KMS-11 (cell line): ENCODE measurements at regions not wholly inside any gene's neighbourhood (a gene's known extent, or its start where the extent isn't known, plus 50 kb on each side); places are given as distances from the start of the nearest gene placed in this dataset.

Source experiments
- H2AFZ ChIP-seq: fragments of 200-600 bp; sonication (generic); 2 replicates; pipeline ENCODE4 v1.6.1; 2016; ENCODE audit warnings: antibody characterized with exemption, mixed run types, low read depth
- H3K27ac ChIP-seq: fragments of 200-600 bp; sonication (generic); 2 replicates; pipeline ENCODE4 v1.6.1; 2016; ENCODE audit warnings: mild to moderate bottlenecking, mixed run types
- H3K27me3 ChIP-seq: fragments of 200-600 bp; sonication (generic); 2 replicates; pipeline ENCODE4 v1.6.1; 2017; ENCODE audit warnings: mild to moderate bottlenecking, low read depth, mixed run types, moderate library complexity; ENCODE audit not compliant: insufficient read depth
- H3K36me3 ChIP-seq: fragments of 200-600 bp; sonication (generic); 2 replicates; pipeline ENCODE4 v1.6.1; 2017; ENCODE audit warnings: mild to moderate bottlenecking, mixed run types; ENCODE audit not compliant: insufficient read depth
- H3K4me1 ChIP-seq: fragments of 200-600 bp; sonication (generic); 2 replicates; pipeline ENCODE4 v1.6.1; 2016; ENCODE audit warnings: mild to moderate bottlenecking, low read depth, mixed run types; ENCODE audit not compliant: poor library complexity, severe bottlenecking
- H3K4me2 ChIP-seq: fragments of 200-600 bp; sonication (generic); 2 replicates; pipeline ENCODE4 v1.7.0; 2016; ENCODE audit warnings: mild to moderate bottlenecking, mixed run types
- H3K4me3 ChIP-seq: fragments of 200-600 bp; sonication (generic); IDR thresholded peaks from 2 replicates; pipeline ENCODE4 v1.6.1; 2017; ENCODE audit warnings: low read depth, low read length, mixed read lengths; ENCODE audit not compliant: insufficient read depth
- H3K79me2 ChIP-seq: fragments of 200-600 bp; sonication (generic); 2 replicates; pipeline ENCODE4 v1.6.1; 2016; ENCODE audit warnings: low read depth, mixed run types; ENCODE audit not compliant: insufficient read depth
- H3K9ac ChIP-seq: fragments of 200-600 bp; sonication (generic); 2 replicates; pipeline ENCODE4 v1.6.1; 2016; ENCODE audit warnings: mild to moderate bottlenecking, mixed run types
- H4K20me1 ChIP-seq: fragments of 200-600 bp; sonication (generic); 2 replicates; pipeline ENCODE4 v1.6.1; 2016; ENCODE audit warnings: mild to moderate bottlenecking, mixed run types; ENCODE audit not compliant: insufficient read depth
- CTCF ChIP-seq: fragments of 200-600 bp; sonication (generic); conservative IDR thresholded peaks from 2 replicates; pipeline ENCODE4 v1.6.1; 2017; ENCODE audit warnings: low read depth, mild to moderate bottlenecking, antibody characterized with exemption, low read length, moderate library complexity, mixed read lengths

- Histone ChIP-seq H3K9ac (no peak overlapping the region), H3K4me2 (no peak overlapping the region), H4K20me1 (no peaks in the 10 kb centered on the region), H2AFZ (no peak overlapping the region), H3K27ac (no peak overlapping the region), H3K27me3 (no peaks in the 10 kb centered on the region), H3K79me2 (no peaks in the 10 kb centered on the region), H3K4me1 (no peaks in the 10 kb centered on the region), H3K4me3 (no peak overlapping the region), H3K36me3 (no peaks in the 10 kb centered on the region)
- TF ChIP-seq CTCF, result no peak
These were observed 120.9 kb upstream of the ATP2B1 start for GRCh38 chr12:89829434-89829975.

GRCh38 chr12:89828575-89828974 is 119.9 kb upstream of the ATP2B1 start:
- no peaks in the 10 kb centered on the region for H4K20me1 ChIP-seq

GRCh38 chr12:89827592-89827991 is 119.0 kb upstream of the ATP2B1 start:
- Histone ChIP-seq H2AFZ (no peak overlapping the region), H3K9ac (no peak overlapping the region), H3K79me2 (no peaks in the 10 kb centered on the region), H3K36me3 (no peaks in the 10 kb centered on the region), H3K27ac (no peak overlapping the region), H3K27me3 (no peaks in the 10 kb centered on the region), H3K4me2 (no peak overlapping the region), H3K4me1 (no peaks in the 10 kb centered on the region), H3K4me3 (no peak overlapping the region), H4K20me1 (no peaks in the 10 kb centered on the region)
- no peak for TF ChIP-seq CTCF

More at GRCh38 chr12:89828575-89828974, 119.9 kb upstream of the ATP2B1 start:
- Histone ChIP-seq H2AFZ (no peak overlapping the region), H3K4me3 (no peak overlapping the region), H3K9ac (no peak overlapping the region), H3K36me3 (no peaks in the 10 kb centered on the region), H3K4me1 (no peaks in the 10 kb centered on the region), H3K27ac (no peak overlapping the region), H3K27me3 (no peaks in the 10 kb centered on the region), H3K4me2 (no peak overlapping the region), H3K79me2 (no peaks in the 10 kb centered on the region)
- no peak for TF ChIP-seq CTCF

- no peak for TF ChIP-seq CTCF
- Histone ChIP-seq H3K4me1 (no peaks in the 10 kb centered on the region), H3K4me2 (no peak overlapping the region), H3K4me3 (no peak overlapping the region), H3K79me2 (no peaks in the 10 kb centered on the region), H2AFZ (no peak overlapping the region), H3K36me3 (no peaks in the 10 kb centered on the region), H4K20me1 (no peaks in the 10 kb centered on the region), H3K27ac (no peak overlapping the region), H3K27me3 (no peaks in the 10 kb centered on the region), H3K9ac (no peak overlapping the region)
These were observed 117.8 kb upstream of the ATP2B1 start for GRCh38 chr12:89826468-89826867.
